DOHH2 (cell line): ENCODE measurements at regions not wholly inside any gene's neighbourhood (a gene's known extent, or its start where the extent isn't known, plus 50 kb on each side); places are given as distances from the start of the nearest gene placed in this dataset.

Experiments
- CTCF ChIP-seq: fragments of 200-600 bp; sonication (generic); IDR thresholded peaks from one replicate; pipeline ENCODE4 v1.5.1; 2014; ENCODE audit warnings: antibody characterized with exemption, mild to moderate bottlenecking, low read depth, low read length; ENCODE audit not compliant: poor library complexity, severe bottlenecking
- EZH2phosphoT487 ChIP-seq: fragments of 200-600 bp; sonication (generic); IDR thresholded peaks from 2 replicates; pipeline ENCODE4 v1.6.1; 2017; ENCODE audit warnings: borderline replicate concordance, mild to moderate bottlenecking, antibody characterized with exemption, low read length, moderate library complexity, mixed read lengths

DNA sequence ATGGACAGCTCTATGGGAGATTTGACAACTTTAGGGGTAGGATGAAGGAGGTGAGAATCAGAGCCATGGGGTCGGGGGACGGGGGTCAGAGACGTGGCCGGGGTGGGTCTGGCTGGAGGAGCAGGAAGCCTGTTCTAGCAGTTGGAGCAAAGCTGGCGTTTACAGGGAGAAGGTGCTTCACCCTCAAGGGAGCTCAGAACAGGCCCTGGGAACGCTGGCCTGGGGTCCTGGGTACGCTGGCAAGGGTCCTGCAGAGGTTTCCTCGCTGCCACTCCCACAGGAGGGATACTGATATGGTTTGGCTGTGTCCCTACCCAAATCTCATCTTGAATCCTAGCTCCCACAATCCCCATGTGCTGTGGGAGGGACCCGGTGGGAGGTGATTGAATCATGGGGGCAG lies 205.0 kb upstream of the ARL4C start:
- TF ChIP-seq CTCF (no peak), EZH2phosphoT487 (no peak)
